ENCODE measurements at regions not wholly inside any gene's neighbourhood (a gene's known extent, or its start where the extent isn't known, plus 50 kb on each side); places are given as distances from the start of the nearest gene placed in this dataset.

- TF ChIP-seq CREB1 (CRISPR knock-in tag; IDR thresholded peaks at IDR 0.05; ENCODE audit: low read depth), result no peak
- TF ChIP-seq EZH2phosphoT487 (IDR thresholded peaks at IDR 0.05; ENCODE audit: unreplicated experiment), result no peak
- TF ChIP-seq CTCF (conservative IDR thresholded peaks at IDR 0.05; ENCODE audit: low read depth in 2 of 2), result no peak
- TF ChIP-seq POLR2AphosphoS5 (IDR thresholded peaks at IDR 0.05; ENCODE audit: low read depth), result no peak
- TF ChIP-seq EZH2 (IDR thresholded peaks at IDR 0.05; ENCODE audit: low read depth, unreplicated experiment), result no peak
- TF ChIP-seq ETS1 (IDR thresholded peaks at IDR 0.05), result no peak
- TF ChIP-seq JUNB (IDR thresholded peaks at IDR 0.05; ENCODE audit: unreplicated experiment), result no peak
- TF ChIP-seq NANOG (IDR thresholded peaks at IDR 0.05; ENCODE audit: borderline replicate concordance), result no peak
- no peak for TF ChIP-seq ZNF114 (CRISPR knock-in tag; IDR thresholded peaks at IDR 0.05)
- no peak for TF ChIP-seq REST (IDR thresholded peaks at IDR 0.05; ENCODE audit: unreplicated experiment)
- TF ChIP-seq STAT1 (IDR thresholded peaks at IDR 0.05; ENCODE audit: unreplicated experiment), result no peak
- no peak for TF ChIP-seq ZNF462 (CRISPR knock-in tag; IDR thresholded peaks at IDR 0.05)
- no peak for TF ChIP-seq ZNF331 (CRISPR knock-in tag; IDR thresholded peaks at IDR 0.05; ENCODE audit: low read depth)
Measured at GRCh38 chr5:93285461-93285860, 295.6 kb downstream of the NR2F1-AS1 start.

All from GM23338 (cell line).